LNCaP clone FGC (cell line): ENCODE measurements at regions not wholly inside any gene's neighbourhood (a gene's known extent, or its start where the extent isn't known, plus 50 kb on each side); places are given as distances from the start of the nearest gene placed in this dataset.

Experiments used
- DNase-seq: peaks from one replicate; pipeline ENCODE4 v3.0.0-alpha.2; 2011; ENCODE audit warnings: low read depth
- H3K4me3 ChIP-seq: 2 replicates; pipeline ENCODE4 v1.5.1; 2011; ENCODE audit warnings: mild to moderate bottlenecking, low read depth, low read length, control low read depth
- CTCF ChIP-seq: IDR thresholded peaks from 2 replicates; pipeline ENCODE4 v1.5.1; 2012; ENCODE audit warnings: mild to moderate bottlenecking; ENCODE audit not compliant: control insufficient read depth, insufficient read depth; ENCODE audit errors: extremely low read depth

DNA sequence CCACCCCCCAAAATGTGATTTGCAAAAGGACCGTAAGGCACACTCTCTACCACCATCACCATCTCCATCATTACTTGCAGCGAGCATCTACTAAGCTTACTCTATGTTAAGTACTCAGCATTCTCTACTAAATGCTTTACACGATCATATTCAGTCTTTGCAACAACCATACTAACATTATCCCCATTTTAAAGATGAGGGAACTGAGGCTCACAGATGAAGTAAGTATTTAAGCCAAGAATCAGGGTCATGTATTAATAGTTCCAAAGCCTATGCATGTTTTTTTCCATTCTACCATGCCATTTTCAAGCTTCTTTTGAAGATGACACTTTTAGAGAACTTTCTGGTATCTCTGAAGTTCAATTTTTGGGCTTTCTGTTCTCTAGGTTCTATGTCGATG, 121.7 kb upstream of the ANKRD55 start:
- no peak for DNase-seq
- no peak for TF ChIP-seq CTCF
- H3K4me3 ChIP-seq = no peak overlapping the region

DNA sequence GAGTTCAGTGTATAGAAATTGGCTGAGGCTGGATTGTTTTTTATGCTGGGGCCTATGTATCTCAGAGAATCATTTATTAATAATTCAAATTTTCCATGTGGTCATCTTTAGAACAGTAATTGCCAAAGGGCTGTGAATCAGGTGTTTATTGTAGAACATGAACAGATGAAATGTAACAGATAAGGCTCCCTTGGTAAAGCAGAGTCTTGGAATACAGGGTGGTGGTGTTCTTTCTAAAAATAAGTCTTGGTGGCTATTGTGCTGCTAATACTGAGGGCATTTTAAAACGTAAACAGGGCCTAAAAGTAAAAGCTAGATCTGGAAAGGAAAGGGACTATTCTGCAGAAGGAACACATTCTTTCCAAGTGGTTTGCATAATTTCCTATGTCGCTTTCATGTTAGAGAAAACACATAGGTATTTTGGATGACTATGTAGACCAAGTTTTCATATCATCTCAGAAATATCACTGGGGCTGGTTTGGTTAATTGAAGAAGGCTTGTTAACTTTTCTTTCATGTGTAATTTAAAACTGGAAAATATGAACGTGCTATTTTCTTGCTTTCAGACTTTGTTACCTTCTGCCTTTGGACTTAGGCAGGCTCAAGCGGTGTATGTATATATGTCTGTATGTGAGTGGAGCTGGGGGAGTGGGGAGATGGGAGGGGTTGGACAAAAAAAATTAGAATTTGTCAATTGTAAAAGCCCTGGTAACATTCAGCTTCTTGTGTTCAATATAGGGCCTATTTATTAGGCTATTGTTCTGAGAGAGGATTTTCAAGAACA, 119.9 kb upstream of the ANKRD55 start:
- H3K4me3 ChIP-seq = no peak overlapping the region
- no peak for TF ChIP-seq CTCF
- DNase-seq = no peak

DNA sequence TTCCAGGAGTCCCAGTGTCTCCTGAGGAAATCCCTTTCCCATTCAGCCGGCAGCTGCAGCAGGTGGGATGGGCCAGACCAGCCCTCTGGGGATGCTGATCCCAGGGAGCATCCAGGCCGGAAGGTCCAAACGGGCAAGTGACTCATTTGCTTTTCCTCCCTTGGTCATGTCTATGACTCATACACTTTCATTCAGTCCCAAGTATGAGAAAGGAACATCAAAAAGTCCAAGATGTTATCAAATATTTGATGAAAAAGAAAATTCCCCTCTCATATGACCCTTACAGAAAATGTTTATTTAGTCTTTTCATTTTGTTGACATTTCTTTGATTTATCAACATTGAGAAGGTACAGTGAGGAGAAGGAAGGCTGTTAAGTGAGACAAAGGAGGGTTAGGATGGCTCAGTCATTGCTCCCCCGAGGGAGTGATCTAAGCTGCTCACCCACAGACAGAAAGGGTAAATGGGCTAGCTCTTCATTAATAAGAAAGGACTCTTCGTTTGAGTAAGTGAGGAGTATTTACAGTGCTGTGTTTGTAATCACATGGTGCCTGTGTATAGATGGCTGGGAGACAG, 117.6 kb upstream of the ANKRD55 start:
- no peak overlapping the region for H3K4me3 ChIP-seq
- TF ChIP-seq CTCF = no peak
- no peak for DNase-seq

DNA sequence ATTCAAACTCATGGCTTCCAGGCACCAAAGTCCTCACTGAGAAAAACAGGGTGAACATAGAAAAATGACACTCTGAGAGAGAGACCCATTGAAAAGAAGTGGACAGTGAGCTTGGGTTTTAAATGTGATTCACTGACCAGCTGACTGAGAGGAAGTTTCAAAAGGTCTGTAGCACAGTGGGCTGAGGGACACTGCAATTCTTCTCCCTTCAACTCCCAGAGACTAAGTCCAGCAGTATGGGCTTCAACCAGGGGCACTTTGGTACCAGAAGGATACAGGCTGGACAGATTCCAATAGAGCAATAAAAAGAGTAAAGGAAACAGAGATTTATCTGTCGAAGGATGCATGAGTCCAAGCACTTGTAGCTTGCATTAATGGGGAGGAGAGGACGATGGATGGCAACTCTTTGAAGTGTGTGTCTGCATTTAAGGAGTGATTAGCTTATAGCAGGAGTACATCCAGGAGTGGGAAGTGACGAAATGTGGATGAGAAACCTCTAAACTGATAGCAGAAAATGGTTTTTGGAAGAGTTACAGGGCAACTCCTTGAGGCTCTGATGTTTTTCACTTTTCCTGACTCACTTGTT, 117.0 kb upstream of the ANKRD55 start:
- DNase-seq = no peak
- H3K4me3 ChIP-seq = no peak overlapping the region

DNA sequence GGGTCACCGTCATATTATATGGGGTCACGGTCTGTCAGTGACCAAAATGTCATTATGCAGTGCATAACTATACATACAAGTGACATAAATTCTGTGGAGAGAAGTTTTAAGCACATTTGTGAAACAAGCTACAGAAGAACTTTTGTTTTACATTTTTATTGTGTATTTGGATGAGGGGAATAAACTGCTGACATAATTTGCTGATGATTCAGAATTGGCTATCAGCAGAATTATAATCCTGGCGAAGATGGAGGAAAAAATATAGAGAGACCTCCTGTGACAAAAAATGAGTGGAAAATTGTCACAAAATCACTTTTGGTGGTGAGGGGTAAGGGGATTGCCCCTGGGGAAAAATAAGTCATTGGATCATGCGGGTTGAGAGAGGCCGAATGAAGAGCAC, 116.3 kb upstream of the ANKRD55 start:
- H3K4me3 ChIP-seq = no peak overlapping the region
- TF ChIP-seq CTCF = no peak

More for the DNA sequence above, 117.0 kb upstream of the ANKRD55 start:
- no peak for TF ChIP-seq CTCF

DNA sequence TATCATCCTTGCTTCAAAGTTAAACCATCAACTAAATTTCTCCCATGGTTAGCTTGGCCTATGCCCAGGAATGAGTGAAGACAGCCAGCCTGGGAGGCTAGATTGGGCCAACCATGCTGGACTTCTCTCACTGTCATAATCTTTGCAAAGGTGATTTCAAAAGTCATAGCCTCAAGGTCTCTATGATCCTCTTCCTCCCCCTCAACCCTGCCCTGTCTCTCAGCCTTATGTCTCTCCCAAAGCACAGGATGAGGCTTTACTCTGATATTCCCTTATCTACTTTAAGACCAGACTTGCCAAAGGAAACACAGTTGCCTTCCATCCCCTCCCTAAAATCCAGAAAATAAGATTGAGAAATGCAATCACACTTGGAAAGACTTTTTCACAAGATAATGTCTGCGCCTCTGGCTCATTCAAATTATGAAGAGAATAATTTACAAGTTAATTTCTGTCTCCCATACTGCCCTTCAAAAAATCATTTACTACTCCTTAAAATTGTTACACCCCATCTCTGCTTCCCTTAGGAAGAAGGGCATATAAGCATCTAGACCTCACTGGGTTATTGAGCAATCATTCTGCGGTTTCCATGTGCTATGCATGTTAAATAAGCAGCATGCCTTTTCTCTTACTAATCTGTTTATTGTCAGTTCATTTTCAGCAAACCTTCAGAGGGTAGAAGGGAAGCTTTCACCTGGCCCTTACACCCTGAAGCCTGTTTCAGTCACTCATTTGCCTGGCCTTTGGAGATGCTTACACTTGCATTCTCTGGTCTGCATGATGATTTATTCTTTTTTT, 113.8 kb upstream of the ANKRD55 start:
- no peak for TF ChIP-seq CTCF
- no peak for DNase-seq
- no peak overlapping the region for H3K4me3 ChIP-seq

More for the DNA sequence above, 116.3 kb upstream of the ANKRD55 start:
- DNase-seq = no peak
